ENCODE measurements at regions not wholly inside any gene's neighbourhood (a gene's known extent, or its start where the extent isn't known, plus 50 kb on each side); places are given as distances from the start of the nearest gene placed in this dataset.

DNA sequence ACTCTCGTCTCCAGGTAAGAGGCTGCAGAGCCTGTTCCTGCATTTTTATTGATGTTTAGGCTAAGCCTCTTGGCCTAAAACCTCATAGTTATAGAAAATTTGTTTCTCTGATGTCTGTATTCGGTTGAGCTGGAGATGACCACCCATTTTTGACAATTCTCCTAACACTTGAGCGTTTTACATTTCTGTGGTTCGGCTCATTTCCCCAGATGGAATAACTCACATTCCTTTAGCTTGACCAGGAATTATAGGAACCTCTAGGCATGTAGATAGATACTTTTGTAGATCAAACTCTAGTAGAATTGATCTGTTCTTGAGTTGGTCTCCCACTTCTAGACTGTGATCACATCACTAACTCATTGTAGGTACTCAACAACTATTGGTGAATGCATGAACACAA, 172.6 kb upstream of the CADM1 start:
- TF ChIP-seq TAF1 (IDR thresholded peaks at IDR 0.05; ENCODE audit: low read depth) (no peak), SMC3 (conservative IDR thresholded peaks at IDR 0.05; ENCODE audit: poor library complexity) (no peak)

All from neural cell (in vitro differentiated cells).